K562 (cell line): ENCODE measurements at regions not wholly inside any gene's neighbourhood (a gene's known extent, or its start where the extent isn't known, plus 50 kb on each side); places are given as distances from the start of the nearest gene placed in this dataset.

Experiments used
- AFF1 ChIP-seq, 2 experiments: fragments of 450-650 bp; IDR thresholded peaks; 2 replicates each; pipeline ENCODE4 v1.6.1; 2018; ENCODE audit warnings: mild to moderate bottlenecking in 2 of 2, low read depth in 1 of 2; ENCODE audit not compliant: partially characterized antibody in 2 of 2
- GABPA ChIP-seq: fragments of 200-800 bp; sonication (Bioruptor generic); conservative IDR thresholded peaks from 2 replicates; pipeline ENCODE4 v1.6.1; 2016; ENCODE audit warnings: low read depth, missing genetic modification characterization, missing compliant biosample characterization
- JUN ChIP-seq, 2 experiments: sonication (generic) in 1 of 2; formaldehyde crosslinking in 1 of 2; IDR thresholded peaks; 2 replicates each; pipeline versions ENCODE4 v1.6.1 to v1.8.0; 2012 to 2022; ENCODE audit warnings: borderline replicate concordance in 2 of 2, mild to moderate bottlenecking in 2 of 2, improper control_type of control experiment in 1 of 2, low read depth in 1 of 2, low read length in 1 of 2, missing genetic modification reagents in 1 of 2
- JUND ChIP-seq, 2 experiments: IDR thresholded peaks; 2 replicates in 1 of 2; 3 replicates in 1 of 2; pipeline ENCODE4 v1.6.1; 2011; ENCODE audit warnings: borderline replicate concordance in 2 of 2, low read depth in 2 of 2, low read length in 2 of 2, improper control_type of control experiment in 1 of 2, missing biosample characterization in 1 of 2, missing genetic modification characterization in 1 of 2, missing genetic modification reagents in 1 of 2
- NR0B1 ChIP-seq: fragments of 450-650 bp; IDR thresholded peaks from one replicate; pipeline ENCODE4 v1.6.1; 2018; ENCODE audit warnings: mild to moderate bottlenecking, moderate library complexity; ENCODE audit not compliant: partially characterized antibody
- NR2C1 ChIP-seq, 2 experiments: fragments of 450-650 bp; IDR thresholded peaks; 2 replicates each; pipeline ENCODE4 v1.6.1; 2017; ENCODE audit warnings: mild to moderate bottlenecking in 2 of 2, antibody characterized with exemption in 1 of 2, inconsistent platforms in 1 of 2, missing compliant biosample characterization in 1 of 2, missing genetic modification characterization in 1 of 2
- POLR2A ChIP-seq: fragments of 450-650 bp; conservative IDR thresholded peaks from 2 replicates; pipeline ENCODE4 v1.6.1; 2016
- RBM17 ChIP-seq: fragments of 200-400 bp; formaldehyde crosslinking; IDR thresholded peaks from 2 replicates; pipeline ENCODE4 v1.6.1; 2017; ENCODE audit warnings: low read depth, mild to moderate bottlenecking, low read length, borderline replicate concordance
- TEAD4 ChIP-seq, 2 experiments: sonication (generic) in 1 of 2; formaldehyde crosslinking in 1 of 2; IDR thresholded peaks; 2 replicates each; pipeline versions ENCODE4 v1.6.1 to v1.8.0; 2012 to 2022; ENCODE audit warnings: borderline replicate concordance in 1 of 2, inconsistent platforms in 1 of 2, low read length in 1 of 2, mild to moderate bottlenecking in 1 of 2, missing genetic modification reagents in 1 of 2
- UBTF ChIP-seq, 2 experiments: IDR thresholded peaks; 2 replicates each; pipeline ENCODE4 v1.6.1; 2012; ENCODE audit warnings: improper control_type of control experiment in 2 of 2, low read depth in 2 of 2, low read length in 2 of 2, borderline replicate concordance in 1 of 2
- ZBTB43 ChIP-seq: sonication (generic); formaldehyde crosslinking; IDR thresholded peaks from 2 replicates; pipeline ENCODE4 v1.8.0; 2023; ENCODE audit warnings: mild to moderate bottlenecking, missing genetic modification reagents
- ZNF280A ChIP-seq: fragments of 450-650 bp; IDR thresholded peaks from 2 replicates; pipeline ENCODE4 v1.6.1; 2018; ENCODE audit warnings: mild to moderate bottlenecking, low read depth; ENCODE audit not compliant: partially characterized antibody

- TF ChIP-seq UBTF (IDR thresholded peaks at IDR 0.05; ENCODE audit: borderline replicate concordance in 1 of 2, low read depth in 2 of 2, low read length in 2 of 2) (no peak), RBM17 (no peak), GABPA (tag) (no peak), JUND (IDR thresholded peaks at IDR 0.05; ENCODE audit: borderline replicate concordance, low read depth, low read length) (no peak), JUND (tag; IDR thresholded peaks at IDR 0.05; ENCODE audit: borderline replicate concordance, low read depth, low read length) (no peak), NR2C1 (IDR thresholded peaks at IDR 0.05) (no peak), NR2C1 (tag; IDR thresholded peaks at IDR 0.05) (no peak), ZBTB43 (no peak), NR0B1 (no peak), TEAD4 (IDR thresholded peaks at IDR 0.05; ENCODE audit: low read length) (no peak), TEAD4 (CRISPR knock-in tag; IDR thresholded peaks at IDR 0.05; ENCODE audit: borderline replicate concordance) (no peak), AFF1 (IDR thresholded peaks at IDR 0.05; ENCODE audit: low read depth in 1 of 2, partially characterized antibody in 2 of 2) (no peak), POLR2A (no peak), ZNF280A (no peak), JUN (IDR thresholded peaks at IDR 0.05; ENCODE audit: borderline replicate concordance, low read depth, low read length) (no peak), JUN (CRISPR knock-in tag; IDR thresholded peaks at IDR 0.05; ENCODE audit: borderline replicate concordance) (no peak)
Measured at GRCh38 chr3:74413547-74414241, 200.8 kb downstream of the CNTN3 start.
